K562 (cell line): ENCODE measurements at regions not wholly inside any gene's neighbourhood (a gene's known extent, or its start where the extent isn't known, plus 50 kb on each side); places are given as distances from the start of the nearest gene placed in this dataset.

Experiments
- ATAC-seq: fragments of 200-7000 bp; cut with Tn5 transposase; 3 replicates; pipeline ENCODE4 v1.9.1; 2020; ENCODE audit warnings: moderate library complexity
- BruUV-seq: library from RNA; stranded (reverse); fragments of 400-500 nt; replicated peaks from 2 replicates; lab custom pipeline; 2021; lab: Mats Ljungman, UMichigan
- CTCF ChIA-PET: fragments of 300-600 bp; formaldehyde crosslinking; extraction: SDS; loops from one replicate; lab custom pipeline; 2021; ENCODE audit warnings: low intra/inter-chr PET ratio; lab: Yijun Ruan, JAX
- POLR2A ChIA-PET: fragments of 300-600, 350-650 bp; sonication (Branson Sonifier 250); formaldehyde crosslinking; extraction: SDS; loops from one replicate; lab custom pipeline; 2021; ENCODE audit warnings: antibody characterized with exemption, inconsistent platforms; lab: Yijun Ruan, JAX
- DNase-seq, 4 experiments: peaks; one replicate each; pipeline versions ENCODE4 v3.0.0 to v3.0.0-alpha.2; 2011 to 2018; ENCODE audit warnings: low spot score in 3 of 4, mixed read lengths in 3 of 4; ENCODE audit errors: extremely low read depth in 1 of 4
- FAIRE-seq: peaks from 2 replicates; lab custom pipeline; 2011; peaks lifted over from hg19 to GRCh38; lab: Jason Lieb, UNC
- H2AFZ ChIP-seq: 2 replicates; pipeline ENCODE4 v1.6.0; 2011; ENCODE audit warnings: low read depth, low read length, control low read depth, inconsistent platforms
- H3K27ac ChIP-seq: fragments of 200-600 bp; 3 replicates; pipeline ENCODE4 v1.8.0; 2011; ENCODE audit warnings: low read depth, mild to moderate bottlenecking, control low read depth, inconsistent platforms, low read length, moderate library complexity, mixed read lengths; ENCODE audit errors: extremely low read depth
- H3K27me3 ChIP-seq, 2 experiments: fragments of 300-600 bp in 1 of 2; 2 replicates in 1 of 2; 3 replicates in 1 of 2; pipeline versions ENCODE4 v1.6.0 to v1.8.0; 2011; ENCODE audit warnings: inconsistent platforms in 2 of 2, low read length in 2 of 2, mild to moderate bottlenecking in 1 of 2, mixed read lengths in 1 of 2, moderate library complexity in 1 of 2; ENCODE audit not compliant: control insufficient read depth in 2 of 2, insufficient read depth in 2 of 2
- H3K36me3 ChIP-seq: fragments of 300-600 bp; 3 replicates; pipeline ENCODE4 v1.8.0; 2011; ENCODE audit warnings: mild to moderate bottlenecking, low read length, inconsistent platforms; ENCODE audit not compliant: control insufficient read depth, insufficient read depth
- H3K4me1 ChIP-seq, 2 experiments: fragments of 200-600 bp in 1 of 2; replicated peaks in 1 of 2; 2 replicates in 1 of 2; 3 replicates in 1 of 2; pipeline versions ENCODE4 v1.5.1 to v1.8.0; 2011; ENCODE audit warnings: inconsistent platforms in 2 of 2, low read length in 2 of 2, mild to moderate bottlenecking in 1 of 2, mixed read lengths in 1 of 2, moderate library complexity in 1 of 2; ENCODE audit not compliant: control insufficient read depth in 2 of 2, insufficient read depth in 2 of 2
- H3K4me2 ChIP-seq: 2 replicates; pipeline ENCODE4 v1.6.1; 2011; ENCODE audit warnings: low read length, control low read depth, inconsistent platforms, mixed read lengths; ENCODE audit not compliant: insufficient read depth
- H3K4me3 ChIP-seq: fragments of 200-600 bp; sonication (generic), shearing (Covaris generic); 2 replicates; pipeline ENCODE4 v1.5.1; 2016; ENCODE audit warnings: control low read depth, inconsistent platforms
- H3K79me2 ChIP-seq: fragments of 200-600 bp; 3 replicates; pipeline ENCODE4 v1.8.0; 2011; ENCODE audit warnings: low read length, inconsistent platforms; ENCODE audit not compliant: control insufficient read depth, insufficient read depth
- H3K9ac ChIP-seq, 2 experiments: 2 replicates each; pipeline versions ENCODE4 v1.6.0 to v1.6.1; 2011; ENCODE audit warnings: low read depth in 2 of 2, low read length in 2 of 2, control low read depth in 1 of 2, inconsistent platforms in 1 of 2, mild to moderate bottlenecking in 1 of 2, mixed read lengths in 1 of 2; ENCODE audit not compliant: insufficient read depth in 1 of 2
- H3K9me1 ChIP-seq: one replicate; pipeline ENCODE4 v1.6.0; 2011; ENCODE audit warnings: inconsistent platforms, mild to moderate bottlenecking, low read length, moderate library complexity; ENCODE audit not compliant: control insufficient read depth, insufficient read depth
- H3K9me3 ChIP-seq: replicated peaks from 2 replicates; pipeline ENCODE4 v1.5.1; 2011; ENCODE audit warnings: low read depth, low read length, inconsistent platforms; ENCODE audit not compliant: control insufficient read depth, insufficient read depth
- H4K20me1 ChIP-seq: replicated peaks from 2 replicates; pipeline ENCODE4 v1.6.1; 2011; ENCODE audit warnings: low read length, inconsistent platforms, mixed read lengths; ENCODE audit not compliant: control insufficient read depth, insufficient read depth
- DIDO1 ChIP-seq: fragments of 450-650 bp; IDR thresholded peaks from 2 replicates; pipeline ENCODE4 v1.6.1; 2016; ENCODE audit warnings: low read depth, missing biosample characterization, missing genetic modification characterization
- ETS2 ChIP-seq: IDR thresholded peaks from 2 replicates; pipeline ENCODE4 v1.6.1; 2016; ENCODE audit warnings: borderline replicate concordance, missing genetic modification characterization, mild to moderate bottlenecking, moderate library complexity, missing compliant biosample characterization; ENCODE audit not compliant: poor library complexity, severe bottlenecking
- FOXP1 ChIP-seq: sonication (generic); formaldehyde crosslinking; IDR thresholded peaks from 2 replicates; pipeline ENCODE4 v1.8.0; 2022; ENCODE audit warnings: mild to moderate bottlenecking, missing genetic modification reagents
- GTF2A2 ChIP-seq: IDR thresholded peaks from 2 replicates; pipeline ENCODE4 v1.6.1; 2016; ENCODE audit warnings: mild to moderate bottlenecking, missing genetic modification characterization, missing compliant biosample characterization
- HLTF ChIP-seq: fragments of 450-650 bp; IDR thresholded peaks from 2 replicates; pipeline ENCODE4 v1.6.1; 2016
- IRF2 ChIP-seq: sonication (generic); formaldehyde crosslinking; IDR thresholded peaks from 2 replicates; pipeline ENCODE4 v1.8.1; 2022; ENCODE audit warnings: mild to moderate bottlenecking, missing genetic modification reagents
- KAT8 ChIP-seq: fragments of 450-650 bp; IDR thresholded peaks from 2 replicates; pipeline ENCODE4 v1.6.1; 2016; ENCODE audit warnings: low read depth, mild to moderate bottlenecking
- MAZ ChIP-seq, 2 experiments: fragments of 450-650 bp in 1 of 2; sonication (generic) in 1 of 2; formaldehyde crosslinking; IDR thresholded peaks in 1 of 2; conservative IDR thresholded peaks in 1 of 2; 2 replicates each; pipeline versions ENCODE4 v1.4.0 to v1.5.0; 2020; ENCODE audit warnings: mild to moderate bottlenecking in 1 of 2, missing genetic modification reagents in 1 of 2
- MECOM ChIP-seq: fragments of 250-450 bp; sonication (Bioruptor Pico); IDR thresholded peaks from 2 replicates; pipeline ENCODE4 v1.8.0; 2022; ENCODE audit warnings: inconsistent platforms
- NR3C1 ChIP-seq: sonication (generic); formaldehyde crosslinking; IDR thresholded peaks from 2 replicates; pipeline ENCODE4 v1.8.1; 2022; ENCODE audit warnings: missing genetic modification reagents
- NRF1 ChIP-seq, 2 experiments: fragments of 450-650 bp; IDR thresholded peaks in 1 of 2; conservative IDR thresholded peaks in 1 of 2; 2 replicates each; pipeline ENCODE4 v1.6.1; 2014; ENCODE audit warnings: mild to moderate bottlenecking in 2 of 2
- RAD21 ChIP-seq, 2 experiments: fragments of 250-450 bp in 1 of 2; fragments of 450-650 bp in 1 of 2; sonication (Bioruptor Pico) in 1 of 2; formaldehyde crosslinking in 1 of 2; IDR thresholded peaks in 1 of 2; conservative IDR thresholded peaks in 1 of 2; 2 replicates each; pipeline versions ENCODE4 v1.4.0 to v1.8.0; 2020 to 2022; ENCODE audit warnings: mild to moderate bottlenecking in 2 of 2, moderate library complexity in 1 of 2
- SIX5 ChIP-seq, 2 experiments: IDR thresholded peaks; 2 replicates each; pipeline ENCODE4 v1.6.1; 2011; ENCODE audit warnings: low read length in 2 of 2, borderline replicate concordance in 1 of 2, low read depth in 1 of 2, mild to moderate bottlenecking in 1 of 2, moderate library complexity in 1 of 2; ENCODE audit not compliant: insufficient read depth in 1 of 2
- SRSF7 ChIP-seq: fragments of 200-400 bp; formaldehyde crosslinking; optimal IDR thresholded peaks from 2 replicates; pipeline ENCODE3; 2017; ENCODE audit warnings: mild to moderate bottlenecking, low read depth, low read length
- TCFL5 ChIP-seq: fragments of 250-450 bp; sonication (Bioruptor Pico); conservative IDR thresholded peaks from 2 replicates; pipeline ENCODE4 v1.6.1; 2021; ENCODE audit warnings: mild to moderate bottlenecking, moderate library complexity, matching md5 sums
- TGIF2 ChIP-seq: sonication (generic); formaldehyde crosslinking; IDR thresholded peaks from 2 replicates; pipeline ENCODE4 v1.8.1; 2022; ENCODE audit warnings: mild to moderate bottlenecking, missing genetic modification reagents, moderate library complexity
- ZNF584 ChIP-seq: fragments of 200-800 bp; sonication (Bioruptor generic); IDR thresholded peaks from 2 replicates; pipeline ENCODE4 v1.6.1; 2016; ENCODE audit warnings: low read depth, mild to moderate bottlenecking, missing genetic modification characterization, missing compliant biosample characterization
- ZNF707 ChIP-seq: fragments of 250-450 bp; sonication (Bioruptor Pico); conservative IDR thresholded peaks from 2 replicates; pipeline ENCODE4 v1.8.0; 2022; ENCODE audit warnings: inconsistent platforms, mild to moderate bottlenecking, moderate library complexity
- ZNF780A ChIP-seq: fragments of 250-450 bp; sonication (Bioruptor Pico); IDR thresholded peaks from 2 replicates; pipeline ENCODE4 v1.5.0; 2021; ENCODE audit warnings: mild to moderate bottlenecking
- WGBS: fragments of 100-300 bp; shearing (Covaris generic); methylation state at CpG from one replicate; pipeline ENCODE4 v1.1.6; 2016; ENCODE audit warnings: low coverage, mixed read lengths; ENCODE audit not compliant: insufficient coverage; ENCODE audit errors: missing lambda C conversion rate; 5-methylcytosine and 5-hydroxymethylcytosine counted together
- in situ Hi-C: fragments of 300-500 bp; cut with MboI; formaldehyde crosslinking; loops from 4 replicates; pipeline ENCODE4 v1.15.0; 2018; ENCODE audit warnings: inconsistent platforms, mixed read lengths
- intact Hi-C: fragments of 100-400 bp; cut with micrococcal nuclease; formaldehyde crosslinking; loops from 2 replicates; pipeline ENCODE4 v1.14.2; 2022
- TF ChIP-seq, protein P1 (sequence below): fragments of 450-650 bp; formaldehyde crosslinking; IDR thresholded peaks from 2 replicates; pipeline ENCODE4 v1.4.0; 2020; ENCODE audit warnings: mild to moderate bottlenecking

DNA sequence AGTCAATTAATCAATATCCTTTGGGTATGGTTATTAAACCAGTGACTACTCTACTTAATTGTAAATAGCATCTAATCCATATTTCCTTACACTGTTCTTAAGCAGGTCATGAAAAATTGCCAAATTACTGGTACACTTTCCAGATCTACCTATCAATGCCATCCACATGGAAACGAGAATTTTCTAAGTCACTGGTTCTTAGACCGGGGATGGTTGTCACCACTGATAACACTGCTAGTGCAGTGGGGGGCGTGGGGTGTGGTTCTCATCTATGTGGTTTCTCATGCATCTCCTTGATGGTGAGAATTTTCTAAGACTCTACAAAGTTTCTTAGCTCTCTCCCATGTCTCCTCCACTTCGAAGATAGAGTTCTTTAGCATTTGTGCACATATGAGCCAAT lies 63.7 kb upstream of the COG2 start (continued):
- TF ChIP-seq DIDO1 (tag) (no peak), HLTF (no peak)

DNA sequence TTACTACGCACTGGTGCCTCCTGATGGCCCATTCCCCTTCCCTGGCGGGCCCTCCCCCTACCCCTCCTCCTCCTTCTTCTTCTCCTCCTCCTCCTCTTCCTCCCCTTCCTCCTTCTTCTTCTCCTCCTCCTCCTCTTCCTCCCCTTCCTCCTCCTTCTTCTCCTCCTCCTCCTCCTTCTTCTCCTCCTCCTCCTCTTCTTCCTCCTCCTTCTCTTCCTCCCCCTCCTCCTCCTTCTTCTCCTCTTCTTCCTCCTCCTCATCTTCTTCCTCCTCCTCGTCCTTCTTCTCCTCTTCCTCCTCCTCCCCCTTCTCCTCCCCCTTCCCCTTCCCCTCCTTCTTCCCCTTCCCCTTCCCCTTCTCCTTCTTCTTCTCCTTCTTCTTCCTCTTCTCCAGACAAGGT lies 64.7 kb upstream of the COG2 start:
- Histone ChIP-seq H3K36me3 (no peaks in the 10 kb centered on the region), H3K9me1 (no peaks in the 10 kb centered on the region), H3K79me2 (no peaks in the 10 kb centered on the region), H3K4me1 (no peaks in the 10 kb centered on the region; a peak in 1 of 5 replicates), H3K9me3 (no peaks in the 10 kb centered on the region), H3K4me3 (no peak overlapping the region), H3K4me2 (no peak overlapping the region), H3K9ac (no peak overlapping the region), H2AFZ (no peak overlapping the region), H3K27me3 (peaks cover 0 to 2% of the 10 kb centered on the region in 2 experiments; a peak in 1 of 5 replicates), H3K27ac (no peak overlapping the region), H4K20me1 (no peaks in the 10 kb centered on the region)
- WGBS: 0% methylated on average over 2 of the region's 3 CpGs
- ATAC-seq (no peak), FAIRE-seq (no peak), DNase-seq (no peak)
- no TSS peak for BruUV-seq
- TF ChIP-seq MECOM (CRISPR knock-in tag) (no peak), TCFL5 (CRISPR knock-in tag) (no peak), IRF2 (no peak), TGIF2 (CRISPR knock-in tag) (no peak), SRSF7 (no peak), MAZ (CRISPR knock-in tag; conservative IDR thresholded peaks at IDR 0.05 in 1 of 2, IDR thresholded peaks at IDR 0.05 in 1 of 2) (no peak), ZNF707 (CRISPR knock-in tag) (no peak), ZNF780A (CRISPR knock-in tag) (no peak), GTF2A2 (tag) (no peak), KAT8 (no peak), RAD21 (CRISPR knock-in tag; conservative IDR thresholded peaks at IDR 0.05 in 1 of 2, IDR thresholded peaks at IDR 0.05 in 1 of 2) (no peak), ZNF584 (CRISPR knock-in tag) (no peak), ETS2 (no peak), FOXP1 (CRISPR knock-in tag) (no peak), NRF1 (conservative IDR thresholded peaks at IDR 0.05 in 1 of 2, IDR thresholded peaks at IDR 0.05 in 1 of 2) (no peak), NR3C1 (no peak), SIX5 (IDR thresholded peaks at IDR 0.05; ENCODE audit: borderline replicate concordance in 1 of 2, insufficient read depth in 1 of 2, low read depth in 1 of 2, low read length in 2 of 2) (no peak)
- TF ChIP-seq, protein P1, sequence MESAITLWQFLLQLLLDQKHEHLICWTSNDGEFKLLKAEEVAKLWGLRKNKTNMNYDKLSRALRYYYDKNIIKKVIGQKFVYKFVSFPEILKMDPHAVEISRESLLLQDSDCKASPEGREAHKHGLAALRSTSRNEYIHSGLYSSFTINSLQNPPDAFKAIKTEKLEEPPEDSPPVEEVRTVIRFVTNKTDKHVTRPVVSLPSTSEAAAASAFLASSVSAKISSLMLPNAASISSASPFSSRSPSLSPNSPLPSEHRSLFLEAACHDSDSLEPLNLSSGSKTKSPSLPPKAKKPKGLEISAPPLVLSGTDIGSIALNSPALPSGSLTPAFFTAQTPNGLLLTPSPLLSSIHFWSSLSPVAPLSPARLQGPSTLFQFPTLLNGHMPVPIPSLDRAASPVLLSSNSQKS (CRISPR knock-in tag): no peak
- in situ Hi-C loops (no loop called here), intact Hi-C loops (no loop called here)
- ChIA-PET CTCF (no interaction called here), POLR2A (no interaction called here)
